Caco-2 (cell line): ENCODE measurements at regions not wholly inside any gene's neighbourhood (a gene's known extent, or its start where the extent isn't known, plus 50 kb on each side); places are given as distances from the start of the nearest gene placed in this dataset.

Experiments used
- BruUV-seq: library from RNA; stranded (reverse); fragments of 400-500 nt; replicated peaks from 2 replicates; lab custom pipeline; 2021; lab: Mats Ljungman, UMichigan
- CTCF ChIA-PET: fragments of 300-600 bp; sonication (Branson Sonifier 250); formaldehyde crosslinking; loops from one replicate; lab custom pipeline; 2022; ENCODE audit warnings: antibody characterized with exemption; lab: Charles Lee
- POLR2A ChIA-PET: fragments of 300-600 bp; sonication (Branson Sonifier 250); formaldehyde crosslinking; loops from one replicate; lab custom pipeline; 2022; ENCODE audit warnings: antibody characterized with exemption; lab: Charles Lee
- DNase-seq, 2 experiments: peaks; one replicate each; pipeline versions ENCODE4 v3.0.0 to v3.0.0-alpha.2; 2020 to 2022
- H3K27me3 ChIP-seq: replicated peaks from 2 replicates; pipeline ENCODE4 v1.6.0; 2011; ENCODE audit warnings: low read length; ENCODE audit not compliant: control insufficient read depth, insufficient read depth
- H3K36me3 ChIP-seq: 2 replicates; pipeline ENCODE4 v1.5.1; 2011; ENCODE audit warnings: low read length; ENCODE audit not compliant: control insufficient read depth, insufficient read depth
- H3K4me1 ChIP-seq: fragments of 250-450 bp; sonication (Bioruptor Pico); 2 replicates; pipeline ENCODE4 v1.5.1; 2020; ENCODE audit warnings: mild to moderate bottlenecking
- H3K4me3 ChIP-seq: 2 replicates; pipeline ENCODE4 v1.5.1; 2011; ENCODE audit warnings: low read depth, mild to moderate bottlenecking, control low read depth, low read length
- H3K9me3 ChIP-seq: fragments of 250-450 bp; sonication (Bioruptor Pico); 2 replicates; pipeline ENCODE4 v1.5.1; 2020; ENCODE audit warnings: mild to moderate bottlenecking, moderate library complexity
- H3K27ac Mint-ChIP-seq: one replicate; pipeline ENCODE4 v1.8.0; 2022; ENCODE audit warnings: mixed read lengths; ENCODE audit not compliant: unreplicated experiment
- H3K27me3 Mint-ChIP-seq: one replicate; pipeline ENCODE4 v1.8.0; 2022; ENCODE audit warnings: mixed read lengths; ENCODE audit not compliant: insufficient read depth, unreplicated experiment
- H3K36me3 Mint-ChIP-seq: one replicate; pipeline ENCODE4 v1.8.0; 2022; ENCODE audit warnings: mild to moderate bottlenecking, mixed read lengths; ENCODE audit not compliant: insufficient read depth, unreplicated experiment
- H3K4me1 Mint-ChIP-seq: one replicate; pipeline ENCODE4 v1.8.0; 2022; ENCODE audit warnings: low read depth, mixed read lengths; ENCODE audit not compliant: unreplicated experiment
- H3K4me3 Mint-ChIP-seq: one replicate; pipeline ENCODE4 v1.8.0; 2022; ENCODE audit warnings: mild to moderate bottlenecking, moderate library complexity, mixed read lengths; ENCODE audit not compliant: unreplicated experiment
- H3K9me3 Mint-ChIP-seq: one replicate; pipeline ENCODE4 v1.8.0; 2022; ENCODE audit warnings: mixed read lengths; ENCODE audit not compliant: unreplicated experiment
- intact Hi-C: fragments of 100-400 bp; cut with micrococcal nuclease; formaldehyde crosslinking; loops from one replicate; pipeline ENCODE4 v1.10.0; 2022; ENCODE audit not compliant: unreplicated experiment
- TF ChIP-seq, protein P1 (sequence below), 2 experiments: fragments of 200-600 bp in 1 of 2; IDR thresholded peaks; 1 replicate in 1 of 2; 2 replicates in 1 of 2; pipeline versions ENCODE4 v1.5.1 to v1.8.0; 2011 to 2022; ENCODE audit warnings: antibody characterized with exemption in 1 of 2, control low read depth in 1 of 2, inconsistent platforms in 1 of 2, low read depth in 1 of 2, low read length in 1 of 2, mild to moderate bottlenecking in 1 of 2, moderate library complexity in 1 of 2; ENCODE audit not compliant: insufficient read depth in 1 of 2, severe bottlenecking in 1 of 2, unreplicated experiment in 1 of 2

DNA sequence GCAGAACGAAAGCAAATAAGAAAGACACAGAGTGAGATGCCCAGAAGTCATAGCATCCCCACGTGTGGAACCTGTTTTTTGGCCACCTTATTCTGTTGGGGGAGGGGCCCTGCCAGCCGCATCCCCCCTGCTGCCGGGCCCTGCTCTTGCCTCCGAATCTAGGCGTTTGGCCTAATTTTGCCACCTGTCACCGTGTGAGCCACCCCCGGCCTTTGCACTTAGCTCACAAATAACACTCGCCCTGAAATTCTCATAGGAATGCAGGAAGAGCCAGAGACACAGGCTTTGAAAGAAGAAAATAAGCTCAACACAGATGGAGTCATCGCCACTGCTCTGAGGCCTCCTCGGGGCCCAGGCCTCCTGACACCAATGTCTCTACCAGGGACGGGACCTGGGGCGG is 522.6 kb upstream of the SALL3 start:
- POLR2A ChIA-PET = no interaction called here
- H3K4me3 Mint-ChIP-seq = no peak overlapping the region
- H3K36me3 ChIP-seq = no peaks in the 10 kb centered on the region
- H3K4me3 ChIP-seq = no peak overlapping the region
- TF ChIP-seq, protein P1, sequence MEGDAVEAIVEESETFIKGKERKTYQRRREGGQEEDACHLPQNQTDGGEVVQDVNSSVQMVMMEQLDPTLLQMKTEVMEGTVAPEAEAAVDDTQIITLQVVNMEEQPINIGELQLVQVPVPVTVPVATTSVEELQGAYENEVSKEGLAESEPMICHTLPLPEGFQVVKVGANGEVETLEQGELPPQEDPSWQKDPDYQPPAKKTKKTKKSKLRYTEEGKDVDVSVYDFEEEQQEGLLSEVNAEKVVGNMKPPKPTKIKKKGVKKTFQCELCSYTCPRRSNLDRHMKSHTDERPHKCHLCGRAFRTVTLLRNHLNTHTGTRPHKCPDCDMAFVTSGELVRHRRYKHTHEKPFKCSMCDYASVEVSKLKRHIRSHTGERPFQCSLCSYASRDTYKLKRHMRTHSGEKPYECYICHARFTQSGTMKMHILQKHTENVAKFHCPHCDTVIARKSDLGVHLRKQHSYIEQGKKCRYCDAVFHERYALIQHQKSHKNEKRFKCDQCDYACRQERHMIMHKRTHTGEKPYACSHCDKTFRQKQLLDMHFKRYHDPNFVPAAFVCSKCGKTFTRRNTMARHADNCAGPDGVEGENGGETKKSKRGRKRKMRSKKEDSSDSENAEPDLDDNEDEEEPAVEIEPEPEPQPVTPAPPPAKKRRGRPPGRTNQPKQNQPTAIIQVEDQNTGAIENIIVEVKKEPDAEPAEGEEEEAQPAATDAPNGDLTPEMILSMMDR (IDR thresholded peaks at IDR 0.05; ENCODE audit: insufficient read depth in 1 of 2, low read depth in 1 of 2, low read length in 1 of 2, severe bottlenecking in 1 of 2, unreplicated experiment in 1 of 2) = no peak
- H3K4me1 Mint-ChIP-seq = no peaks in the 10 kb centered on the region
- intact Hi-C loops = no loop called here
- peaks cover 2% of the 10 kb centered on the region for H3K27me3 Mint-ChIP-seq
- no peaks in the 10 kb centered on the region for H3K9me3 ChIP-seq
- no peak overlapping the region for H3K27ac Mint-ChIP-seq
- no peaks in the 10 kb centered on the region for H3K9me3 Mint-ChIP-seq
- BruUV-seq = no TSS peak
- H3K36me3 Mint-ChIP-seq = no peaks in the 10 kb centered on the region
- H3K4me1 ChIP-seq = no peaks in the 10 kb centered on the region
- CTCF ChIA-PET = no interaction called here
- no peaks in the 10 kb centered on the region for H3K27me3 ChIP-seq
- DNase-seq = no peak

DNA sequence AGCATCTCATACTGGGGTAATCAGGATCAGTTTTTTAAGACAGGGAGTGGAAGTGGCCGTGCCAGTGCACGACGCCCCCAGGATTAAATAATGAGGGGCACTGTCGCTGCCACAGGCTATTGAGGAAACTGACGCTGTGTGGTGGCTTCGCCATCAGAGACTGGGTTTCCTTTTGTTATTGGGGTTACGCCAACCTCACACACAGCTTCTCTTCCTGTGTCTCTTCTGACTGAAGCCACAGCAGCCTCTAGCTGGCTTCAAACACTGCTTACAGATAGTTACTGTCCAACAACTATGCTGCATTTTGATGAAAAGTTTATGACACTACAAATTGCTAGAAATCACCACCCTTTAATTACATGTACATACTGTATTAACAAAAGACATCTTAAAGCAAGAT is 521.9 kb upstream of the SALL3 start:
- H3K4me3 Mint-ChIP-seq = no peak overlapping the region
- Histone ChIP-seq H3K4me3 (no peak overlapping the region), H3K4me1 (no peaks in the 10 kb centered on the region), H3K27me3 (no peaks in the 10 kb centered on the region), H3K9me3 (no peaks in the 10 kb centered on the region), H3K36me3 (no peaks in the 10 kb centered on the region)
- ChIA-PET CTCF (no interaction called here), POLR2A (no interaction called here)
- H3K9me3 Mint-ChIP-seq = no peaks in the 10 kb centered on the region
- intact Hi-C loops = no loop called here
- TF ChIP-seq, protein P1 (IDR thresholded peaks at IDR 0.05; ENCODE audit: insufficient read depth in 1 of 2, low read depth in 1 of 2, low read length in 1 of 2, severe bottlenecking in 1 of 2, unreplicated experiment in 1 of 2) = no peak
- BruUV-seq = no TSS peak
- H3K27me3 Mint-ChIP-seq = peaks cover 3% of the 10 kb centered on the region
- no peak overlapping the region for H3K27ac Mint-ChIP-seq
- no peaks in the 10 kb centered on the region for H3K36me3 Mint-ChIP-seq
- DNase-seq = no peak
- no peaks in the 10 kb centered on the region for H3K4me1 Mint-ChIP-seq

- H3K36me3 ChIP-seq = no peaks in the 10 kb centered on the region
- no peaks in the 10 kb centered on the region for H3K27me3 ChIP-seq
- DNase-seq = no peak
- H3K27ac Mint-ChIP-seq = no peak overlapping the region
- TF ChIP-seq, protein P1 (IDR thresholded peaks at IDR 0.05; ENCODE audit: insufficient read depth in 1 of 2, low read depth in 1 of 2, low read length in 1 of 2, severe bottlenecking in 1 of 2, unreplicated experiment in 1 of 2) = no peak
- H3K27me3 Mint-ChIP-seq = peaks cover 3% of the 10 kb centered on the region
- ChIA-PET CTCF (no interaction called here), POLR2A (no interaction called here)
- H3K36me3 Mint-ChIP-seq = no peaks in the 10 kb centered on the region
- no peak overlapping the region for H3K4me3 ChIP-seq
- no TSS peak for BruUV-seq
- no peaks in the 10 kb centered on the region for H3K9me3 ChIP-seq
- H3K9me3 Mint-ChIP-seq = no peaks in the 10 kb centered on the region
- intact Hi-C loops = no loop called here
- H3K4me1 ChIP-seq = no peaks in the 10 kb centered on the region
- H3K4me3 Mint-ChIP-seq = no peak overlapping the region
- no peaks in the 10 kb centered on the region for H3K4me1 Mint-ChIP-seq
These were observed 521.3 kb upstream of the SALL3 start for GRCh38 chr18:78458356-78458755.
